ENCODE measurements at regions not wholly inside any gene's neighbourhood (a gene's known extent, or its start where the extent isn't known, plus 50 kb on each side); places are given as distances from the start of the nearest gene placed in this dataset.

DNA sequence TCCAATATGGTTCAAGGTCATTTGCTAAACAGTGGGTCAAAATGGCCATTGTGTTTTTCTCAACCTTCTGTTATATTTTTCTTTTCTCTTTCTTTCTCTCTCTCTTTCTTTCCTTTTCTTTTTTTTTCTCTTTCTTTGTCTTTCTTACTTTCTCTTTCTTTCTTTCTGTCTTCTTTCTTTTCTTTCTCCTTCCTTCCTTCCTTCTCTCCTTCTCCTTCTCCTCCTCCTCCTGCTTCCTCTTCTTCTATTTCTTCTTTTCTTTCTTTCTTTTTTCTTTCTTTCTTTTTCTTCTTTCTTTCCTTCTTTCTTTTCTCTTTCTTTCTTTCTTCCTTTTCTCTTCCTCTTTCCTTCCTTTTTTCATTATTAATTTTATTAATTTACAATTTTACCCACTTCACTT is 619.5 kb downstream of the IRX1 start:
- DNase-seq (no peak), ATAC-seq (ENCODE audit: low read depth) (no peak)
- intact Hi-C loops (cut with micrococcal nuclease), result no loop called here
- TF ChIP-seq, protein P1, sequence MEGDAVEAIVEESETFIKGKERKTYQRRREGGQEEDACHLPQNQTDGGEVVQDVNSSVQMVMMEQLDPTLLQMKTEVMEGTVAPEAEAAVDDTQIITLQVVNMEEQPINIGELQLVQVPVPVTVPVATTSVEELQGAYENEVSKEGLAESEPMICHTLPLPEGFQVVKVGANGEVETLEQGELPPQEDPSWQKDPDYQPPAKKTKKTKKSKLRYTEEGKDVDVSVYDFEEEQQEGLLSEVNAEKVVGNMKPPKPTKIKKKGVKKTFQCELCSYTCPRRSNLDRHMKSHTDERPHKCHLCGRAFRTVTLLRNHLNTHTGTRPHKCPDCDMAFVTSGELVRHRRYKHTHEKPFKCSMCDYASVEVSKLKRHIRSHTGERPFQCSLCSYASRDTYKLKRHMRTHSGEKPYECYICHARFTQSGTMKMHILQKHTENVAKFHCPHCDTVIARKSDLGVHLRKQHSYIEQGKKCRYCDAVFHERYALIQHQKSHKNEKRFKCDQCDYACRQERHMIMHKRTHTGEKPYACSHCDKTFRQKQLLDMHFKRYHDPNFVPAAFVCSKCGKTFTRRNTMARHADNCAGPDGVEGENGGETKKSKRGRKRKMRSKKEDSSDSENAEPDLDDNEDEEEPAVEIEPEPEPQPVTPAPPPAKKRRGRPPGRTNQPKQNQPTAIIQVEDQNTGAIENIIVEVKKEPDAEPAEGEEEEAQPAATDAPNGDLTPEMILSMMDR (IDR thresholded peaks at IDR 0.05), result no peak
- H3K27ac Mint-ChIP-seq, result no peak overlapping the region
- H3K4me3 Mint-ChIP-seq, result no peak overlapping the region
- CTCF ChIA-PET, result no interaction called here
- no peaks in the 10 kb centered on the region for H3K4me1 Mint-ChIP-seq
- H3K36me3 Mint-ChIP-seq (ENCODE audit: low read depth), result no peaks in the 10 kb centered on the region
- POLR2A ChIA-PET, result no interaction called here
- peaks cover 4% of the 10 kb centered on the region for H3K9me3 Mint-ChIP-seq
- no peaks in the 10 kb centered on the region for H3K27me3 Mint-ChIP-seq

DNA sequence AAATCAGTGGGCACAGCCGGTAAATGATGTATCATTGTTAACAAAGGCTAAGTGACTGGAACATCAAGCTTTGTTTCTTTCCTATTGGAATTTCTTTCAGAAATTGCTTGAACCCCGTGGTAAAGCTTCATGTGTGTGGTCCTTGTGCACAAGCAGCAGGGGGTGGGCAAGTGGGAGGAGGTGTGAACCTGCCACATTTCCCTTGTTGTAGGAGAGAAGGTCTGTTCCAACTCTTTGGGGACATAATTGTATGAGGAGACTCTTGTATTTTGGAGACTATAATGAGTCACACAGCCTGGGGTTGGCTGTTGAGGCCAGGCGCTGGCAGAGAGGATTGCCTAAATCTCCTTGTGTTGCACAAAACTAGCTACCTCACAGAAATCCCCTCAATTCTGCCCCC is 620.5 kb downstream of the IRX1 start:
- peaks cover 4% of the 10 kb centered on the region for H3K9me3 Mint-ChIP-seq
- ChIA-PET CTCF (no interaction called here), POLR2A (no interaction called here)
- no peak for DNase-seq
- H3K27ac Mint-ChIP-seq, result no peak overlapping the region
- H3K36me3 Mint-ChIP-seq (ENCODE audit: low read depth), result no peaks in the 10 kb centered on the region
- intact Hi-C loops (cut with micrococcal nuclease), result no loop called here
- no peak overlapping the region for H3K4me3 Mint-ChIP-seq
- ATAC-seq (ENCODE audit: low read depth), result no peak
- TF ChIP-seq, protein P1 (IDR thresholded peaks at IDR 0.05), result no peak
- H3K4me1 Mint-ChIP-seq, result no peaks in the 10 kb centered on the region
- no peaks in the 10 kb centered on the region for H3K27me3 Mint-ChIP-seq

DNA sequence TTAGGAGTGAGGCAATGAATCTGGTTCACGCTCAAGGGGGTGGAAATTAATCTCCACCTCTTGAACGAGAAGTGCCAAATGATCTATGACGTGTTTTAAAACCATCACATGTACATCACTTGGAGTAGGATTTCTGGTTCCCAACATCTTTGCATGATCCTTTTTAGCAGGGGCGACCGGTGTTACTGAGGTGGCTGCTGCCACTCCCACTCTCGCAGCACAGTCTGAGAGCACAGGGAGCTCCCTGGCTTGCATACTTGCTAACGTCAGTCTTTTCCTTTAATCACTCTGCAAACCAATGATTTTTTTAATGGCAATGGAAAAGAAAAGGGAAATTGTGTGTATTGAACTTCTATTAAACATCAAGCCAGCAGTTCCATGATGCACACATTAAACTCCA is 624.4 kb downstream of the IRX1 start:
- DNase-seq (no peak), ATAC-seq (ENCODE audit: low read depth) (no peak)
- H3K9me3 Mint-ChIP-seq, result no peaks in the 10 kb centered on the region
- ChIA-PET POLR2A (no interaction called here), CTCF (no interaction called here)
- H3K4me1 Mint-ChIP-seq, result no peaks in the 10 kb centered on the region
- intact Hi-C loops (cut with micrococcal nuclease), result no loop called here
- H3K27me3 Mint-ChIP-seq, result no peaks in the 10 kb centered on the region
- no peak overlapping the region for H3K4me3 Mint-ChIP-seq
- H3K27ac Mint-ChIP-seq, result no peak overlapping the region
- H3K36me3 Mint-ChIP-seq (ENCODE audit: low read depth), result no peaks in the 10 kb centered on the region
- TF ChIP-seq, protein P1 (IDR thresholded peaks at IDR 0.05), result no peak

DNA sequence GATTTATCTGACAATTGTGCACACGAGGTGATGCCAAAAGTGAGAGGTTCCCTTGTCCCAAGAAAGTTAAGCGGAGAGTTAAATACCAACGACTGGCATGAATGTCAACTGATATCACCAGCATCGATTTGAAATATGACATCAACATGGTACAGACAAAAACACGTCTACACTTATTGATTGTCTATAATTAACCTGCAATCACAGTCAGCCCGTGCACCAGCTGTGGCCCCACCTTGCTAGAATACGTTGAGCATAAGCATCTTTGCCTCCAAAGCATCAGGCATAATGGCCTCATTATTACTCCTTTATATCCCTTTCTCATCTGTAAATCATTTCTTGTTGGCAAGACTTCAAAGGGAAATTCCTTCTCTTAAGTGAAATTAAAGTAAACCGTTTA is 625.4 kb downstream of the IRX1 start:
- no peaks in the 10 kb centered on the region for H3K27me3 Mint-ChIP-seq
- CTCF ChIA-PET, result no interaction called here
- H3K4me1 Mint-ChIP-seq, result no peaks in the 10 kb centered on the region
- no peak for DNase-seq
- H3K27ac Mint-ChIP-seq, result no peak overlapping the region
- TF ChIP-seq, protein P1 (IDR thresholded peaks at IDR 0.05), result no peak
- POLR2A ChIA-PET, result no interaction called here
- no peaks in the 10 kb centered on the region for H3K9me3 Mint-ChIP-seq
- no peak overlapping the region for H3K4me3 Mint-ChIP-seq
- intact Hi-C loops (cut with micrococcal nuclease), result no loop called here
- ATAC-seq (ENCODE audit: low read depth), result no peak
- no peaks in the 10 kb centered on the region for H3K36me3 Mint-ChIP-seq (ENCODE audit: low read depth)

DNA sequence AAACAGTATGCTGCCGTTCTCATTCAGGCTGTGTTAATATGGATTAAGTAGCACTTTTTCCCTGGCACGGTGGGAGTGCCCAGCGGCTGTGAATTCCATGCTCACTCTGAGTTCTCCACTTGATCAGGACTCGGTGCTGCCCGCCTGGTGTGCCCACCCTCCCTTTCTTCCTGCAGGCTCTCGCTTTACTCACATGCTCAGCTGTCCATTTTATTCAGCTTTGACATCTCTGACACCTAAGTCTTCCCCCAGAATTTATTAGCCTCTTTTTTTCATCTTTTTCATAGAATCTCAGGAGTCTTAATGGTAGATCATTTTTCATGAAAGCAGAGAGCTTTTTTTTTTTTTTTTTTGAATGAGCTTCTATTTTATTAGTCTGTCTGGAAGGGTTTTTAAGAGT is 626.5 kb downstream of the IRX1 start:
- no peak overlapping the region for H3K4me3 Mint-ChIP-seq
- intact Hi-C loops (cut with micrococcal nuclease), result no loop called here
- no peaks in the 10 kb centered on the region for H3K36me3 Mint-ChIP-seq (ENCODE audit: low read depth)
- TF ChIP-seq, protein P1 (IDR thresholded peaks at IDR 0.05), result no peak
- CTCF ChIA-PET, result no interaction called here
- H3K4me1 Mint-ChIP-seq, result no peaks in the 10 kb centered on the region
- H3K9me3 Mint-ChIP-seq, result no peaks in the 10 kb centered on the region
- POLR2A ChIA-PET, result no interaction called here
- no peaks in the 10 kb centered on the region for H3K27me3 Mint-ChIP-seq
- ATAC-seq (ENCODE audit: low read depth), result no peak
- H3K27ac Mint-ChIP-seq, result no peak overlapping the region
- DNase-seq, result no peak

All from activated B cell treated with CpG ODN at 0.5 μM for 24 hours (primary cell).